A673 (cell line): ENCODE measurements at regions not wholly inside any gene's neighbourhood (a gene's known extent, or its start where the extent isn't known, plus 50 kb on each side); places are given as distances from the start of the nearest gene placed in this dataset.

ENCODE experiments used
- CTCF ChIP-seq: fragments of 300-800, 200-600 bp; sonication (generic); conservative IDR thresholded peaks from 2 replicates; pipeline ENCODE4 v1.5.1; 2017; ENCODE audit warnings: low read depth, mild to moderate bottlenecking, antibody characterized with exemption, low read length, moderate library complexity, mixed read lengths
- EZH2 ChIP-seq: fragments of 200-600 bp; sonication (generic); IDR thresholded peaks from 2 replicates; pipeline ENCODE4 v1.6.1; 2017; ENCODE audit warnings: borderline replicate concordance, low read depth, mild to moderate bottlenecking, mixed read lengths, antibody characterized with exemption, low read length; ENCODE audit not compliant: poor library complexity, severe bottlenecking

DNA sequence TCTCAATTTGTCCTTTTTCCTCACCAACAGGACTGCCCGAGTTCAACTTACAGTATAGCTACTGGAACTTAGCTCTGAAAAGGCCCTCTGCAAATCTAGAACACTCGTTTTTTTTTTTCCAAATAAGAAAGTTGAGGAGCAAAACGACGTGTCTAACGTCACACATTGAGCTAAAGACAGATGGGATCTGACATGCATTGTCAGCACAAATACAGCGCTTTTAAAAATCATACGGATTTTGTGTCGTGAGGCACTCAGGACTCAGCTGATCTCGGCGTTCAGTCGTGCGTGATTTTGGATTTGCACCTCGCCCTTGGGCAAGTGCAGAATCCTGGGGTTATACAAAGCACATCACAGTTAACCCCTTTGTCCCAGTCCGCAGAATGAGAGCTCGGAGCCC is 94.7 kb upstream of the ZNF322 start:
- TF ChIP-seq CTCF (no peak), EZH2 (no peak)
